NCI-H345 (cell line): ENCODE measurements at regions not wholly inside any gene's neighbourhood (a gene's known extent, or its start where the extent isn't known, plus 50 kb on each side); places are given as distances from the start of the nearest gene placed in this dataset.
"Not testable (repeated sequence)": the region's sequence is repeated elsewhere in the genome, so short reads cannot be mapped to it uniquely, and the experiment has no call there.

ENCODE experiments used
- DNase-seq: peaks from one replicate; lab custom pipeline; 2025; lab: John Stamatoyannopoulos, UW

DNA sequence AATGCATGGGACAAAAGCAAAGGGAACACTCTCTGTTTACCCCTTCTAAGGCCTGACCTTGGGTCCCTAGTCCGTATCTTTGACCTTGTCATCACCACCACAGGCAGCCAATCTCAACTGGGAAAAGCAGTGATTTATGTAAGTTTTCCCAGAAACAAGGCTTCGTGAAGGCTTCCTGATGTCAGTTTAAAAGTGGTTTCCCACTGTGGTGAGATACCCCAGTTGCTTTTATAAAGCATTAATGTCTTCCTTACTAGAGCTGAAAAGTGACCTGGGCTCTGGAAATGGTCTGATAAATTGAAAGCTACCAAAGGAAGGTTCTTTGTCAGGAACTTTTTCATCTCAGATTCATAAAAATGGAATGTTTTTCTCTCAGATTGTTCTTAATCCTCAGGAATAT is 536.4 kb upstream of the PTBP2 start:
- DNase-seq = no peak

DNA sequence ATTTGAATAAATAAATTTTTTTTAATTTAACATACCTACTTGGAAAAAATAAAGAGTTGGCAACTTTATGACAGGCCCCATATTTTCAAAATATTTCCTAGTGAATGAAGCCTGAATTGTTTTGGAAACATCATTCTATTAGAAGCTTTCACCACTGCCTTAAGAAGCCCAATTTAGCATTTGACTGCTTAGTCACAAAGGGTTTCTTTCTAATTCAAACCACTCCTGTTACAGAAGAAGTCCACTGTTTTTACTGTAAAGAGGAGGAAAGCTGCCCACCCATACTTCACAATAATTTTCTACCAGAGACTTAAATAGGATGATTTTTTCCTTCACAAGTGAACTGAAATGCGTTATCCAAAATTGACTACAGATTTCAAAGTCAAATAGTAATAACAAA is 534.6 kb upstream of the PTBP2 start:
- no peak for DNase-seq

DNA sequence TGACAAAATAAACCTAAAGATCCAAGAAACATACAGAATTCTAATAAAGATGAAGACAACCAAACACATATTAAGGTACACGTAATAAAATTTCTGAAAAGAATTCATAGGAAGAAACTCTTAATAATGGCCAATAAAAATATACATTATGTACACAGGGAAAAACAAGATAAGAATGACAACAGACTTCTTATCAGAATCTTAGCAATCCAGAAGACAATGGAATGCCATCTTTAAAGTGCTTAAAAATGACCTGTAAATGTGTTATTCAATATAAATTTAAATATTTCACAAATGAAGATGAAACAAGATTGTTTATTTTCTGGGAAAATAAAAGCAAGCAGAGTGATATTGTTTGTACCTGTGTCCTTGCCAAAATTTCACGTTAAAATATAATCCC is 530.4 kb upstream of the PTBP2 start:
- DNase-seq = no peak

DNA sequence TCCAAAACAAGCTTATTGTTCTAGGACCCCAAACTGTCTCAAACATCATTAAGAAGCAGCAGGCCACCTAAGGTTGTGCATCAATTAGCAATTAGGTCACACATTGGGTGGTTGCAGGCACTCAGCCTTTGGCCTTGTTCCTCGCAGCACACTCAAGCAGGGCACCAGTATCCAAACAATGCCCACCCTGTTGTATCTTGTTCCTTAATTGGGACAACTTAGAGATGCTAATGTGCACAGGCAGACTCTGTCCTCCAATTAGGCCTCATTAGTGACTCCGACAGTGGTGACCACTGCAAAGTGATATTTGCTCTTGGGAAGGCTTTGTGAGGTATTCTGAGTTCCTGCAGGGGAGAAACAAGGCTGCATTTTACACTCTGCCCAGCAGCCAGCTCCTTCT is 515.1 kb upstream of the PTBP2 start:
- DNase-seq = no peak

DNA sequence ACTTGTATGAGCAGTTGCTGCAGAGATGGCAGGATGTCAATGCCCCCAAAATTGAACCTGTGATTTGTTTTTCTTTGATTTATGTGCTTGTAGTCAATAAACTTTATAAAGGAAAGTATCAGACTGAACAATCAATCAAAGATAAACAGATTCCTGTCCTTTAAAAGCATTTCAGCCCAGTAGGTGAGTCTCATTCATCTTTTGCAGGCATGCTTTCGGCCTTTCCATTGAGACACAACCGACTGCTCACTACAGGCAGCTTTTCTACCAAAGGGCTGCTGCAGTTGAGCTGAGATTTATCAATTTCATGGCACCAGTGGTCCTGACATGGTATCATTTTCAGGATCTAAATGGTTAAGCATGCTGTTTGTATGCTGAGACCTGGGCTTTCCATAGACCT is 513.6 kb upstream of the PTBP2 start:
- DNase-seq = no peak

DNA sequence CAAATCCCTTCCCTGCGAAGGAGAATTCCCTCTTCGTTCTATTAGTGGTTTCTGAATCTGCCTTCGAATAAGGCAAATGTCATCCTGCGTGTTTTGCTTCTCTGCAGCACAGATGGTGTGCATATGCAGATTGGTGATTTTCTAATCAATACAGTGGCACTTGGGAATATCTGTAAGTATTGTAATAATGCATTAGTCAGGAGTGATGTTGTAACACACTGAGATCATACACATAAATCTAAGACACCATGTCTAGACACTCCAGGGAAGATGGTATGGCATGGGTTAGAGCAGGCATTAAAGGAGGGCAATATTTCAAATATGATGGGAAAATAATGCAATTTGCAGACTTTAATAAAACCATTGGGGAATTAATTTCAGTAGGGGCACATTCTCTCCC is 513.2 kb upstream of the PTBP2 start:
- no peak for DNase-seq

DNA sequence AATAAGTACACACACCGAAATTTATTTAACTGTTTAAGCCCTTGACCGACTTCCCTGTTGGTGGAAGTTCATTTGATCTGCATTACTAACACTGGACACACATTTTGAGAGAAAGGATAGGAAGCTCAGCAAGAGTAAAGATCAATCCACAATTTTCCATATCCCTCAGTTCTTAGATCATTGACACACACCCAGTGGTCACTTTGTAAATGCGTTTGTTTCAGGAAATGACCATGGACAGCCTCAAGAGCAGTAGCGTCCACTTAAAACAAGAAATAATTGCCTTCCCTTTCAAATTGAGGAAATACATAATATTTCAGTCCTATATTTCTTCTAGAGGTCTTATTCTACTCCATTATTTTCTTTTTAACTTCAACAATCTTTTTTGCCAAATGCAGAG is 511.5 kb upstream of the PTBP2 start:
- DNase-seq = no peak

DNA sequence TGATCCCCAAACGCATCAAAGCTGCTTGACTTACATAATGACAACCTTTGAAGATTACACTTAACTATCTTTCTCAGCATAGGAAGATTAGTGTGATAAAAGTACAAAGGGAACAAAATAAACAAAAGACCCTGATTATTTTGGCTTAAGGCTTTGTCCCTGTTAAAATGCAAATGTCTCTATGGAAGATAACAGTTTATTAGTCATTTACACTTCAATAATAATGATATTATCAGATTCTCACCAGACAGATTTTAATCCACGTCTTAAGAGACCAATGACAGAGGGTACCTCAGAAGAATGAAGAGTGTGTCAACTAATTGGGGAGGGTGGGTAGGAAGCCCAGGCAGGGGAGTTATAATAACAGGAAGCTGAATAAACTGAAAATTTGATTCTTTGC is 510.4 kb upstream of the PTBP2 start:
- DNase-seq = no peak

DNA sequence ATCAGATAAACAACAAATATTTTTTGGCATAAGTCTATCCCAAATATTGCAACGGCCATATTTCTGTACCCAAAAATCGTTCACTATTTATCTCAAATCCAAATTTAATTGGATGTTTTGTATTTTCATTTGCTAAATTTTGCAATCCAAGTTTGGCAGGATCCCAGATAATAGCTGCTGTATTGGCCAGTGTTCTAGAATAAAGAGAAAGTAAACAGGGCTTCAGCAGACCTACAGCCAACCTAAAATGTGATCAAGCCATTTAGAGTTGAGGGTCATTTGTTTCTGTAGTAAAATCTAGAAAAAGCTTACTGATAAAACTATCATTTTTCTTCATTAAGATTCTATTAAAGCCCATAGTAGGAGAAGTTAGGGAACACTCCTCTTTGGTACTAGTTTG is 506.6 kb upstream of the PTBP2 start:
- no peak for DNase-seq

DNA sequence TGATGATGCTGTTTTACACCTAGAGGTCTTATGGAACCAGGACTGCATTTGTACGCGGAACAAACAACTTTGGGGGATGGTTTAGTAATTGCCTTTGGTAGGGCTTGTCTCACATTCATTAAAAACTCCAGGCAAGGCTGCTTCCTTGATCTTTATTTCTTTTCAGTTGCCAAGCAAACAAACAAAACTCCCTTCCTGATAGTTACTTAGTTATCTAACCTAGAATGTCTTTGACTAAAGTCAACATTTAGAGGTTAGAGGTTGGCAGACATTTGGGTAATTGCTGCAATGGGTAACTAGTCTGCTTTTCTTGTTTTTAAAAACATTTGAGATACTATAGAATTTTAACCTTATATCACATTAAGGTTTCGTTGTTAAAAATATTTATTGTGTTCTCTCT is 500.9 kb upstream of the PTBP2 start:
- no peak for DNase-seq

DNA sequence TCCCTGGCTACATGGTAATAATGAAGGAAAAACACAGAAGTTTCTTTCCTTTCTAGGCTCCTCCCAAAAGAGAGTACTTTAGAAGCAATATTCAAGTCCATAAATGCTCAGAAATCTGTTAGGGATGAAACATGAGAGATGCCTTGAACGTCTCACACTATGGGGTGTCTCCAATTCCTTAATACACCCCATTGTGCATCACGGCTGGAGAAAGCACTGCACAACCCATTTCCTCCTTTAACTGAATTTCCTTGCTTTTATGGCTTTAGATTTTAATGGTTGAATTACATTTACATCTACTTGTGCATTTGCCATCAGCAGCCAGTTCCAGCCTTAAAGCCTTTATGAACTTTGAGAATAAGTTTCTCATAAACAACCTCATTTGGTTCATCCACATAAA is 498.9 kb upstream of the PTBP2 start:
- DNase-seq = no peak

DNA sequence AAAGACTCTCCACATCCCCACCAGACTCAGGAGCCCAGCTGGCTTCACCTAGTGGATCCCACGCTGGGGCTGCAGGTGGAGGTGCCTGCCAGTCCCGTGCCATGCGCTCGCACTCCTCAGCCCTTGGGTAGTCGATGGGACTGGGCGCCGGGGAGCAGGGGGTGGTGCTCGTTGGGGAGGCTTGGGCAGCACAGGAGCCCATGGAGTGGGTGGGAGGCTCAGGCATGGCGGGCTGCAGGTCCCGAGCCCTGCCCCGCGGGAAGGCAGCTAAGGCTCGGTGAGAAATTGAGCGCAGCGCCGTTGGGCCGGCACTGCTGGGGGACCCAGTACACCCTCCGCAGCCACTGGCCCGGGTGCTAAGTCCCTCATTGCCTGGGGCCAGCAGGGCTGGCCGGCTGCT is 497.4 kb upstream of the PTBP2 start:
- not testable (repeated sequence) for DNase-seq

DNA sequence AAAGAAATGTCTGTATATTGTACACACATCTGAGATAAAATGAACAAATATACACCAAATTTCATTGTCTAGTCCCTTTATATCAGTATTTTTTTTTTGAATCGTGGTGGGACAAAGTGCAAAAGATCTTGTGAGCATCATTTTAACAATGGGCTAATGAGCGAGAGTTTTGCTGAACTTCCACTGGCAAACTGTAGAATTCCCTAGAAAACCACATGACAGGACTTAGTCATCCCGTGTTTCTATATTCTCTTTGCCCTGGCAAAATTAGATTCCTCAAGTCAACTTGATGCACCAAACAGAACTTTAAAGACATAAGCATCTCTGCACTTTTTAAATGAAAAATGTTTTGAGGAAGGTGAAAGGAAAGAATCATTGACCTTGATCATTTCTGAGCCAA is 488.2 kb upstream of the PTBP2 start:
- DNase-seq = no peak

DNA sequence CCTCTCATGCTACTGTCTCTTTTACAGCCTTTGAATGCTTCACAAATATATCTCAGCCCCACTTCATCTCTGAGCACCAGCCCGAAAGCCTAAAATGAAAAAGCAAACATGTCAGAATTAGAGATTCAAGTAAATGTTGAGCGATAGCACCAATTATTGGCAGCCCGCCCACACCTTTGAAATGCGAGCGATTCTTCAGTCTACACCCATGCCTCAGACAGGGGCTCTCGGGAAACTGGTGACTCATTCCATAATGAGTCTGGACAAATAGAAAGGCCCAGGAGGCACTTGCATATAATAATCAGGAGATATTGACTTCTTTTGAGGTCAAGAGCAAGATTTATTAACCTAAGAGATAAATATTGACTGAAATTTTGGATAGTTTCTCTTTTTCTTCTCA is 487.3 kb upstream of the PTBP2 start:
- DNase-seq = peak; percentile 92

DNA sequence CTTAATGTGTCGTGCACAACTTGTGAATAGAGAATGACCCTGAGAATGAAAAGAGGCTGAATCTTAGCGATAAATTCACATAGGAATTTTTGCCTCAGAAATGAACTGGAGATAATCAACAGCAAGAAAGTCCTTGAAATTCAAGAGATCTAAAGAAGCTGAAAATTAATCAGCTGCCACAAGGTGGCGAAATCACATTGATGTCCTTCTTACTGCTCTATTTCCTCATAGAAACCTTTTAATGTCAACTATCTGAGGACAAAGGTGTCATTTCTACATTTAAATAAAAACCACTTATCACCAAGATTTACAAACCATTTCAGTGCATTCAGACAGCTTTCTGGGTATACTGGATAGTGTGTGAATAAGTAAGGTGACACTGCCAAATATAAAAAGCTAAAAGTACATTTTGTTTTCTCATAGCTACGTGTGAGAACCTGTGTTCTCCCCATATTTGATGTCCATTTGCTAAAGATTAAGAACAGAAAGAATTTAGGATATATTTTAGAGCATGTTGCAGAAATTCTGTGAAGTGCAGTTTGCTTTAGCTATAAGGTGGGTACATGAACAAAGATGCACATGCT is 485.3 kb upstream of the PTBP2 start:
- DNase-seq = peak; percentile 51

DNA sequence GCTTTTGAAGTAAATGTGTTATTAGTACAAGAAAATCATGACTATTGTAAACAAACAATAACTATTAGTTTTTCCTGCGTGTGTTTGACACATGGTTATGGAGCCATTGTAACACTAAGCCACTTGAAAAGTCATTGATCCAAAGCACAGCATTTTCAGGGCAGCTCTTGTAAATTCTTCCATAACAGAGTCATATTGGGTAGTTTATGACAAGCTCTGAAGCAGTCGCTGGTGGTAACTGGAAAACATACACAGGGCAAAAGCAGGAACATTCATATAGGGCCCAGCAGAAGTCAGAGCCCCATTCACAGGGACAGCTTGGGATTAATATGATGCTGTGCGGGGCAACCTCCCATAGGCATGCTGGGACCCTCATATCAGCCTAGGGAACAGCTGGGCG is 483.2 kb upstream of the PTBP2 start:
- DNase-seq = no peak

DNA sequence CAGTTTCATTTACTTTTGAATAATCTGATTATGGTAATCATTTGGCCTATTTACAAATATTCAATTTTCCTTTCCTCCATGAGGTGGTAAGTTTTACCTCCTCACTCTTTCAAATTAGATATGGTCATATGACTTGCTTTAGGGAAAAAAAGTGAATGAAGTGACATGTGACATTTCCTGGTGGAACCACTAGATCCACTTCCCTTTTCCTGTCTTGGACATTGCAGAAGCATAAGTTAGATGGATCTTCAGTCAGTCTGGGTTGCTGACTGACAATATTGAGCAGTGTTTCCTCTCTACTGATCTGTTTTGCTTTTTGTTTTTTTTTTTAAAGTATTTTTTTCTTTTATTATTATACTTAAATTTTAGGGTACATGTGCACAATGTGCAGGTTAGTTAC is 481.1 kb upstream of the PTBP2 start:
- DNase-seq = no peak

DNA sequence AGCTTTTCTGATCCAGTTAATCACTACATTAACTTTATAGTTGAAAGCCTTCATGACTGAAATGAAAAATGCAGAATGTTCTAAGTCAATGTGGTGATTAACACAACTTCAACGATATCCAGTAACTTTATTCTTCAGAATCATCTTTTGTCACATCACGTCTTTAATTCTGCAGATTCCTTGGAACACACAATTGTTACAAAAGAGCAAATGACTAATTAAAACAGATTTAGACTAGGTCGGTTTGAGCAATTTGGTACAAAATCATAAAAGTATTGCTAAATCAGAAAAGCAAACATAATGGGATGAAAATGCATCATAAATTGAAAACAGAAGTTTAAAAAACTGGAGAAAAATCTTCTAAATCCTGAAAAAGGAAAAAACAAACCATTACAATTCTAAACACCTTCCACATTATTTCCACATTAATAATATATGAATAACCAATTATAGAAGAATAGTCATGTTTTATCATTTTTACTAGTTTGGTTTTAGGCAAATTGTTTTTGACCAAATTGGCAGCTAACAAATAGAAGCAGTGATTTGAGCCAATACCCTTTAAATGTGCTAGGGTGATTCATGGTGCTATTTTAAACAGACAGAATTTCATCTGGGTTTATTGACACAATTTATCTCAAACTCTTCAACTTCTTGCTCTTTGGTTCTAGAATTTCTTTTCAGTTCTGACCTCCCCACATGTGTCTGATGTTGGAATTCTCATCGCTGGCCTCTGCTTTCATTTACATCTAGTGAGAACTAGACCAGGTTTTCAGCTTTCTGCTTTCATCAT is 468.1 kb upstream of the PTBP2 start:
- no peak for DNase-seq

DNA sequence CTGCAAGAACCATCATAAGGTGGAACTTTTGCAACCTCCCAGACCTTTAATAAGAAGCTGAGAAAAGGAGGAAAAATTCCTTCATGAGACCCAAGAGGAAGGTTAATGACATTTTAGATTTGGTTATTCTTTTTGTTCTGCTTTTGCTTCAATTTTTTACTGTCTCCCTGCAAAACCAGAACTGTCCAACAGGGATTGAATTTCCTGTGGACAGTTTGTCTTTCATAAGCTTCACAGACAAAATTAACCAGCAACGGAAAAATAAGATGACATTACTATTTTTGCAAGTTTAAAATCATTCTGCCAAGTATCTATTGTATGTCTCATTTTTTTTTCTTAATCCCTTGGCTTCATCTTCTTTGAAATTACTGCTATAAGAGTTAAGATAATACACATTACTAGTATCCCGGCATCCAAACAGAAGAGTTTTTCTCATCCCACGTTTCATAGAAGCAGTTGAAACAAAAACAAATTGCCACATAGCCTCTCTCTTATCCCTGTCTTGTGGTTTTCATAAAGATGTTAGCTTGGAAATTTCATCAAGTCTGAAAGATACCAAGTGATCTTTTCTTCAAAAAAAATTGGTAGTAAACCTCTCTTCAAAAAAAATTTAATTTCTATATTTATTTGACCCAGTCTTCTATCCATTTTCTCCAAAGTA is 465.3 kb upstream of the PTBP2 start:
- no peak for DNase-seq

DNA sequence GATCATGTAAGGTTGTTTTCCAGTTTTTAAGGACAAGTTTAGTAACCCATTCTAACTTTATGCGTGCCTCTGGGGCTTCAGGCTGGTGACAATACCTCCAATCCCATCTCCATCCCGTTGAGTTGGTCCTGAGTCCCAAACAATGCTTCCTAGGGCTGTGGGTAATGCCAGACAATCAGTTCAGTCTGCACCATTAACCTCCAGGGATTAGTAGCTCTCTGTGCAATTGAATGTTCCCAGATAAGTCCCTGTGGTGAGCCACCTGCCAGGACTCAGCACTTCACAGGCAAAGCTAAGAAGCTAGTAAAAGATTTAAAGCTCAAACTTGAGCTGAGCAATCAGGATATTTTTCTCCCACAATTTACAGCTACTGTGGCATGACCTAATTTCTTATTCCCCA is 462.2 kb upstream of the PTBP2 start:
- no peak for DNase-seq

DNA sequence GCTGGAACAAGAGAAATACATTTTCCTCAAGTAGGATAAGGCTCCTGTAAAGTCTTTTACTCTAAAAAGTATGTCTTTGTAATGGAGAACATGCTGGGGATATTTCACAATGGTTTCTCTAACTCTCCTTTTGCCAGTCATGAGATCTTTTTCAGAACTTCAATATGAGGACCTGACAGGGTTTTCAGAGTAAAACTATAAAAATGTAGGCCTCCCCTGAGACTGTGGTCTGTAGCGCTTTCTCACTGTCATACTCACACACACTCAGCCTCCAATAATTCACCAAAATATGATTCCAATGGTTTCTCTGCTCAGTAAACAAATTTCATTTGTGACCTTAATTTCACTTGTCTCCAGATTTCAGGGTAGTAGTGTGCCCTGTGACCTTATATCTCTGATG is 440.1 kb upstream of the PTBP2 start:
- DNase-seq = no peak

DNA sequence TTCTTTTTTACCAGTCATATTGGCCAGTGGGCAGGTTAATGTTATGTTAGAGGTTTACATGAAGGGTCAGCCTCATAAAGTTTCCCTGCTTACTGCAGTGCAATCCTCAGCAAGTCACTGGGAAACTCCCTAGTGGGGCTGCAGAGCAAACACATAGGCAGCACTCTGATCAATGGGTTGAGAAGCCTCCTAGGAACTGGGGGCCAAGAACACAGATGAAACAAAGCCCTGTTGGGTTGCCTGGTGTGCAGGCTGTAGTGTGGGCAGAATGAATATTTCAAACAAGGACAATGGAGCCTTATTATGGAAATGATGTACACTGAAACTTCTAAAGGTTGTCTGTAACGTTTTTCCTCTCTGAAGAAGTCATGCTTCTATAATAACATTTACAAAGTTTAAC is 431.6 kb upstream of the PTBP2 start:
- DNase-seq = no peak

DNA sequence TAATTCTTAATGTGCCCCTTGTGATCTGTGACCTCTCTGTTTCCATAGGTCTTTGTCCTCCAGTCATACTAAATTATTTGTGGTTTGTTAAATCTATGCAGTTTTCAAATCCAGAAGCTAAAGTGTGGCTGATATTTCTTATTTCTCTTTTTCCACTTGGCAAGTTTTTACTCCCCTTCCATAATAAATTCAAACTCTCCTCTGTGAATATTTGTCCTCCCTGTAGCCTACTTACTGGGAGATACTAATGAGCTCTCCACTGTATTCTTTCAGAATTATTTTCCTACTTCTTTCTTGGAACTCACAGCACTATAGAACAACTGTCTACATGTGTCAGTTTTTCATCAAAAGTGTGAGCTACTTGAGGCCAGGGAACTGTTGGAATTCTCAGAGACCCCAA is 430.8 kb upstream of the PTBP2 start:
- DNase-seq = no peak

DNA sequence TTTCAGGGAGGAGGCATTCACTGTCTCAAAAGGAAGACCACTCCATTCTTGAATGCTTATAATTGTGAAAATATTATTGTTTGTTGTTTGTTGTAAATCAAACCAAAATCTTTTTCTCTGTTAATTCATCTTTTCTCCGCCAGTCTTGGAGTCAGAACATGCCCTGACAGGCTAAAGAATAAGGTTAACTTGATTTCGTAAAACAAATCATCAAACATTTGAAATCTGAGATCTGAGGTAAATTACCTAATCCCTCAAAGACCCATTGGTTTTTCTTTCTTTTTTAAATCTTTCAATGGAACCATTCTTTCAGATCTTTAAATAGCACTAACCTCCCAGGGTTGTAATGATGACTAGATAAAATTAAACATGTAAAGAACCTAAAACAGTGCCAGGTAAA is 430.1 kb upstream of the PTBP2 start:
- no peak for DNase-seq
